ENCODE measurements at regions not wholly inside any gene's neighbourhood (a gene's known extent, or its start where the extent isn't known, plus 50 kb on each side); places are given as distances from the start of the nearest gene placed in this dataset.

DNA sequence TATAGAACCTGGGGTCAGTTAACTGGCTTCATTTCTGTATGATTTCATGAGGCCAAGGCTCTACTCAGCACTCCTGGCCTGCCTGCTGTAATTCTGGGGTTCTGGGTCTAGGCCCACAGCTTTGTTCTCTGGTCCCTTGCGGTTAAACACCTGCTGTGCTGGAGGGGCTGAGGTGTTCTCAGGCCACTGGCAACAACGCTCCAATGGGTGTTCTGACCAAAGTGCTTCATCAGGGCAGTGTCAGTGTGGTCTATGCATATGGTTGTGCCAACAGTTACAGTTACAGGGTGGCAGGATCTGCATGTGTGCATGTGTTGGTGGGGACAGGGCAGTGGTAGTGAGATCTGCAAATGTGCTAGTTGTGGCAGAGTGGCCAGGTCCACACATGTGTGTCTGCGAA, 64.1 kb upstream of the GMNC start:
- TF ChIP-seq, protein P1, sequence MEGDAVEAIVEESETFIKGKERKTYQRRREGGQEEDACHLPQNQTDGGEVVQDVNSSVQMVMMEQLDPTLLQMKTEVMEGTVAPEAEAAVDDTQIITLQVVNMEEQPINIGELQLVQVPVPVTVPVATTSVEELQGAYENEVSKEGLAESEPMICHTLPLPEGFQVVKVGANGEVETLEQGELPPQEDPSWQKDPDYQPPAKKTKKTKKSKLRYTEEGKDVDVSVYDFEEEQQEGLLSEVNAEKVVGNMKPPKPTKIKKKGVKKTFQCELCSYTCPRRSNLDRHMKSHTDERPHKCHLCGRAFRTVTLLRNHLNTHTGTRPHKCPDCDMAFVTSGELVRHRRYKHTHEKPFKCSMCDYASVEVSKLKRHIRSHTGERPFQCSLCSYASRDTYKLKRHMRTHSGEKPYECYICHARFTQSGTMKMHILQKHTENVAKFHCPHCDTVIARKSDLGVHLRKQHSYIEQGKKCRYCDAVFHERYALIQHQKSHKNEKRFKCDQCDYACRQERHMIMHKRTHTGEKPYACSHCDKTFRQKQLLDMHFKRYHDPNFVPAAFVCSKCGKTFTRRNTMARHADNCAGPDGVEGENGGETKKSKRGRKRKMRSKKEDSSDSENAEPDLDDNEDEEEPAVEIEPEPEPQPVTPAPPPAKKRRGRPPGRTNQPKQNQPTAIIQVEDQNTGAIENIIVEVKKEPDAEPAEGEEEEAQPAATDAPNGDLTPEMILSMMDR (IDR thresholded peaks at IDR 0.05; ENCODE audit: low read depth, low read length), result no peak
- no peak for DNase-seq (ENCODE audit: low read depth in 2 of 2)
- no peak overlapping the region for H3K4me3 ChIP-seq (replicated peaks in 1 of 2; ENCODE audit: low read depth in 2 of 2, low read length in 2 of 2)

DNA sequence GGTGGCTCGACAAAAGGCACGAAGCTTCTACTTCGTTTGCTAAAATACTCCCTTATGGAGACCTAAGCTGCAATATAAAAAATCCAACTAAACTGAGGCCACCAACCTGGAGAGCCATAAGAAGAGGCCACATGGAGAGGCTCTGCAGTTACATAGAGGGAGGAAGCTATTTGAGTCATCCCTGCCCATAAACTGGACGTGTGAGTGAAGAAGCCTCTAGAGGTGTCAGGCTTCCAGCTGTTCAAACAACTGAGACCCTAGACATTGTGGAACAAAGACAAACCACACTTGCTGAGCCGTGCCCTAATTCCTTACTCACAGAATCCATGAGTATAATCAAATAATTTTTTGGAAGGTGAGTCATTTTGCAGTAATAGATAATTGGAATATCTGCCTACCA, 50.2 kb upstream of the GMNC start:
- TF ChIP-seq, protein P1 (IDR thresholded peaks at IDR 0.05; ENCODE audit: low read depth, low read length), result no peak
- no peak for DNase-seq (ENCODE audit: low read depth in 2 of 2)
- no peak overlapping the region for H3K4me3 ChIP-seq (replicated peaks in 1 of 2; ENCODE audit: low read depth in 2 of 2, low read length in 2 of 2)
